ENCODE measurements at regions not wholly inside any gene's neighbourhood (a gene's known extent, or its start where the extent isn't known, plus 50 kb on each side); places are given as distances from the start of the nearest gene placed in this dataset.

DNA sequence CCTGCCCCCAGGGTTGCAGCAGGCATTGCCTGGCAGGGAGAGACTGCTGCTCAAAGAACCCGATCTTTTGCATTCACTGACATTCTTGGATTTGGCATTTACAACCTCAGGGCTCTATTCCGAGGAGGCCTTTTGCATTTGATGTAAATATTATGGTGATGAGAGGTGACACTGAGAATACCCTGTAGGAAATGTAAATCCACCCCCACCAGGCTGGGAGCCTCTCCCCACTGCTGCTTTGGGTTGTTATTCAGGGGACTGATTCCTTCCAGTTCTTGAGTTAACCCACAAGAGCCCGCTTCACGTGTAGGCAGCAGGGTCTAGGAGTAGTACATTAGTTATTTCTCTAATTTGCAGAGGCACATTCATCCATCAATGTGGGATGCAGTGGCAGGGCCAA lies 55.5 kb upstream of the ARAP3 start (continued):
- TF ChIP-seq, protein P1, sequence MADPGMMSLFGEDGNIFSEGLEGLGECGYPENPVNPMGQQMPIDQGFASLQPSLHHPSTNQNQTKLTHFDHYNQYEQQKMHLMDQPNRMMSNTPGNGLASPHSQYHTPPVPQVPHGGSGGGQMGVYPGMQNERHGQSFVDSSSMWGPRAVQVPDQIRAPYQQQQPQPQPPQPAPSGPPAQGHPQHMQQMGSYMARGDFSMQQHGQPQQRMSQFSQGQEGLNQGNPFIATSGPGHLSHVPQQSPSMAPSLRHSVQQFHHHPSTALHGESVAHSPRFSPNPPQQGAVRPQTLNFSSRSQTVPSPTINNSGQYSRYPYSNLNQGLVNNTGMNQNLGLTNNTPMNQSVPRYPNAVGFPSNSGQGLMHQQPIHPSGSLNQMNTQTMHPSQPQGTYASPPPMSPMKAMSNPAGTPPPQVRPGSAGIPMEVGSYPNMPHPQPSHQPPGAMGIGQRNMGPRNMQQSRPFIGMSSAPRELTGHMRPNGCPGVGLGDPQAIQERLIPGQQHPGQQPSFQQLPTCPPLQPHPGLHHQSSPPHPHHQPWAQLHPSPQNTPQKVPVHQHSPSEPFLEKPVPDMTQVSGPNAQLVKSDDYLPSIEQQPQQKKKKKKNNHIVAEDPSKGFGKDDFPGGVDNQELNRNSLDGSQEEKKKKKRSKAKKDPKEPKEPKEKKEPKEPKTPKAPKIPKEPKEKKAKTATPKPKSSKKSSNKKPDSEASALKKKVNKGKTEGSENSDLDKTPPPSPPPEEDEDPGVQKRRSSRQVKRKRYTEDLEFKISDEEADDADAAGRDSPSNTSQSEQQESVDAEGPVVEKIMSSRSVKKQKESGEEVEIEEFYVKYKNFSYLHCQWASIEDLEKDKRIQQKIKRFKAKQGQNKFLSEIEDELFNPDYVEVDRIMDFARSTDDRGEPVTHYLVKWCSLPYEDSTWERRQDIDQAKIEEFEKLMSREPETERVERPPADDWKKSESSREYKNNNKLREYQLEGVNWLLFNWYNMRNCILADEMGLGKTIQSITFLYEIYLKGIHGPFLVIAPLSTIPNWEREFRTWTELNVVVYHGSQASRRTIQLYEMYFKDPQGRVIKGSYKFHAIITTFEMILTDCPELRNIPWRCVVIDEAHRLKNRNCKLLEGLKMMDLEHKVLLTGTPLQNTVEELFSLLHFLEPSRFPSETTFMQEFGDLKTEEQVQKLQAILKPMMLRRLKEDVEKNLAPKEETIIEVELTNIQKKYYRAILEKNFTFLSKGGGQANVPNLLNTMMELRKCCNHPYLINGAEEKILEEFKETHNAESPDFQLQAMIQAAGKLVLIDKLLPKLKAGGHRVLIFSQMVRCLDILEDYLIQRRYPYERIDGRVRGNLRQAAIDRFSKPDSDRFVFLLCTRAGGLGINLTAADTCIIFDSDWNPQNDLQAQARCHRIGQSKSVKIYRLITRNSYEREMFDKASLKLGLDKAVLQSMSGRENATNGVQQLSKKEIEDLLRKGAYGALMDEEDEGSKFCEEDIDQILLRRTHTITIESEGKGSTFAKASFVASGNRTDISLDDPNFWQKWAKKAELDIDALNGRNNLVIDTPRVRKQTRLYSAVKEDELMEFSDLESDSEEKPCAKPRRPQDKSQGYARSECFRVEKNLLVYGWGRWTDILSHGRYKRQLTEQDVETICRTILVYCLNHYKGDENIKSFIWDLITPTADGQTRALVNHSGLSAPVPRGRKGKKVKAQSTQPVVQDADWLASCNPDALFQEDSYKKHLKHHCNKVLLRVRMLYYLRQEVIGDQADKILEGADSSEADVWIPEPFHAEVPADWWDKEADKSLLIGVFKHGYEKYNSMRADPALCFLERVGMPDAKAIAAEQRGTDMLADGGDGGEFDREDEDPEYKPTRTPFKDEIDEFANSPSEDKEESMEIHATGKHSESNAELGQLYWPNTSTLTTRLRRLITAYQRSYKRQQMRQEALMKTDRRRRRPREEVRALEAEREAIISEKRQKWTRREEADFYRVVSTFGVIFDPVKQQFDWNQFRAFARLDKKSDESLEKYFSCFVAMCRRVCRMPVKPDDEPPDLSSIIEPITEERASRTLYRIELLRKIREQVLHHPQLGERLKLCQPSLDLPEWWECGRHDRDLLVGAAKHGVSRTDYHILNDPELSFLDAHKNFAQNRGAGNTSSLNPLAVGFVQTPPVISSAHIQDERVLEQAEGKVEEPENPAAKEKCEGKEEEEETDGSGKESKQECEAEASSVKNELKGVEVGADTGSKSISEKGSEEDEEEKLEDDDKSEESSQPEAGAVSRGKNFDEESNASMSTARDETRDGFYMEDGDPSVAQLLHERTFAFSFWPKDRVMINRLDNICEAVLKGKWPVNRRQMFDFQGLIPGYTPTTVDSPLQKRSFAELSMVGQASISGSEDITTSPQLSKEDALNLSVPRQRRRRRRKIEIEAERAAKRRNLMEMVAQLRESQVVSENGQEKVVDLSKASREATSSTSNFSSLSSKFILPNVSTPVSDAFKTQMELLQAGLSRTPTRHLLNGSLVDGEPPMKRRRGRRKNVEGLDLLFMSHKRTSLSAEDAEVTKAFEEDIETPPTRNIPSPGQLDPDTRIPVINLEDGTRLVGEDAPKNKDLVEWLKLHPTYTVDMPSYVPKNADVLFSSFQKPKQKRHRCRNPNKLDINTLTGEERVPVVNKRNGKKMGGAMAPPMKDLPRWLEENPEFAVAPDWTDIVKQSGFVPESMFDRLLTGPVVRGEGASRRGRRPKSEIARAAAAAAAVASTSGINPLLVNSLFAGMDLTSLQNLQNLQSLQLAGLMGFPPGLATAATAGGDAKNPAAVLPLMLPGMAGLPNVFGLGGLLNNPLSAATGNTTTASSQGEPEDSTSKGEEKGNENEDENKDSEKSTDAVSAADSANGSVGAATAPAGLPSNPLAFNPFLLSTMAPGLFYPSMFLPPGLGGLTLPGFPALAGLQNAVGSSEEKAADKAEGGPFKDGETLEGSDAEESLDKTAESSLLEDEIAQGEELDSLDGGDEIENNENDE (IDR thresholded peaks at IDR 0.05; ENCODE audit: insufficient replicate concordance, low read length), result no peak
- TF ChIP-seq CEBPB (IDR thresholded peaks at IDR 0.05; ENCODE audit: low read depth, low read length), result no peak
- TF ChIP-seq, protein P2, sequence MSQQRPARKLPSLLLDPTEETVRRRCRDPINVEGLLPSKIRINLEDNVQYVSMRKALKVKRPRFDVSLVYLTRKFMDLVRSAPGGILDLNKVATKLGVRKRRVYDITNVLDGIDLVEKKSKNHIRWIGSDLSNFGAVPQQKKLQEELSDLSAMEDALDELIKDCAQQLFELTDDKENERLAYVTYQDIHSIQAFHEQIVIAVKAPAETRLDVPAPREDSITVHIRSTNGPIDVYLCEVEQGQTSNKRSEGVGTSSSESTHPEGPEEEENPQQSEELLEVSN (IDR thresholded peaks at IDR 0.05), result no peak
- TF ChIP-seq EGR1 (IDR thresholded peaks at IDR 0.05; ENCODE audit: borderline replicate concordance, low read depth, low read length), result no peak
- no peak for TF ChIP-seq KDM1A (IDR thresholded peaks at IDR 0.05; ENCODE audit: borderline replicate concordance, low read length)
- no peak for TF ChIP-seq GTF2F1 (IDR thresholded peaks at IDR 0.05; ENCODE audit: borderline replicate concordance, low read depth, low read length)
- TF ChIP-seq CHD1 (IDR thresholded peaks at IDR 0.05; ENCODE audit: low read depth, low read length), result no peak
- TF ChIP-seq JUND (IDR thresholded peaks at IDR 0.05; ENCODE audit: low read length), result no peak

Measured in H1 (cell line).